MCF 10A (cell line): ENCODE measurements at regions not wholly inside any gene's neighbourhood (a gene's known extent, or its start where the extent isn't known, plus 50 kb on each side); places are given as distances from the start of the nearest gene placed in this dataset.

Experiments used
- BruUV-seq: library from RNA; stranded (reverse); fragments of 400-500 nt; replicated peaks from 2 replicates; lab custom pipeline; 2021; lab: Mats Ljungman, UMichigan
- CTCF ChIA-PET: fragments of 300-600 bp; sonication (Branson Sonifier 250); formaldehyde crosslinking; extraction: SDS; loops from one replicate; lab custom pipeline; 2021; ENCODE audit warnings: antibody characterized with exemption, inconsistent platforms; lab: Yijun Ruan, JAX
- POLR2A ChIA-PET: fragments of 300-600, 350-650 bp; sonication (Branson Sonifier 250); formaldehyde crosslinking; extraction: SDS; loops from one replicate; lab custom pipeline; 2020; ENCODE audit warnings: antibody characterized with exemption, inconsistent platforms; lab: Yijun Ruan, JAX
- DNase-seq: peaks from one replicate; pipeline ENCODE4 v3.0.0-alpha.2; 2018; ENCODE audit not compliant: unreplicated experiment
- H3K27ac Mint-ChIP-seq: one replicate; pipeline ENCODE4 v1.8.0; 2022; ENCODE audit warnings: mild to moderate bottlenecking, low read depth, mixed read lengths; ENCODE audit not compliant: unreplicated experiment
- H3K27me3 Mint-ChIP-seq: one replicate; pipeline ENCODE4 v1.8.0; 2022; ENCODE audit warnings: mixed read lengths; ENCODE audit not compliant: insufficient read depth, unreplicated experiment
- H3K36me3 Mint-ChIP-seq: one replicate; pipeline ENCODE4 v1.8.0; 2022; ENCODE audit warnings: mild to moderate bottlenecking, moderate library complexity, mixed read lengths; ENCODE audit not compliant: insufficient read depth, unreplicated experiment
- H3K4me1 Mint-ChIP-seq: one replicate; pipeline ENCODE4 v1.8.0; 2022; ENCODE audit warnings: mixed read lengths; ENCODE audit not compliant: insufficient read depth, unreplicated experiment
- H3K4me3 Mint-ChIP-seq: one replicate; pipeline ENCODE4 v1.8.0; 2022; ENCODE audit warnings: mild to moderate bottlenecking, moderate library complexity, mixed read lengths; ENCODE audit not compliant: unreplicated experiment
- H3K9me3 Mint-ChIP-seq: one replicate; pipeline ENCODE4 v1.8.0; 2022; ENCODE audit warnings: mixed read lengths; ENCODE audit not compliant: unreplicated experiment
- CTCF ChIP-seq: fragments of 200-600 bp; IDR thresholded peaks from one replicate; pipeline ENCODE4 v1.8.0; 2022; ENCODE audit warnings: antibody characterized with exemption, mild to moderate bottlenecking; ENCODE audit not compliant: unreplicated experiment
- intact Hi-C: fragments of 100-400 bp; cut with micrococcal nuclease; formaldehyde crosslinking; loops from 2 replicates; pipeline ENCODE4 v1.14.1; 2022

- Mint-ChIP-seq H3K36me3 (no peaks in the 10 kb centered on the region), H3K27me3 (no peaks in the 10 kb centered on the region), H3K4me3 (no peak overlapping the region), H3K27ac (no peak overlapping the region), H3K4me1 (no peaks in the 10 kb centered on the region), H3K9me3 (peaks cover 28% of the 10 kb centered on the region)
- intact Hi-C loops = no loop called here
- ChIA-PET CTCF (no interaction called here), POLR2A (no interaction called here)
- no TSS peak for BruUV-seq
- TF ChIP-seq CTCF = no peak
- no peak for DNase-seq
Measured at GRCh38 chr7:70935854-70936253, 196.1 kb upstream of the GALNT17 start.

- H3K4me1 Mint-ChIP-seq = no peaks in the 10 kb centered on the region
- ChIA-PET POLR2A (no interaction called here), CTCF (no interaction called here)
- no peak overlapping the region for H3K27ac Mint-ChIP-seq
- peaks cover 28% of the 10 kb centered on the region for H3K9me3 Mint-ChIP-seq
- H3K4me3 Mint-ChIP-seq = no peak overlapping the region
- no peaks in the 10 kb centered on the region for H3K36me3 Mint-ChIP-seq
- intact Hi-C loops = no loop called here
- H3K27me3 Mint-ChIP-seq = no peaks in the 10 kb centered on the region
- DNase-seq = no peak
- BruUV-seq = no TSS peak
- TF ChIP-seq CTCF = no peak
Measured at GRCh38 chr7:70937424-70937823, 194.5 kb upstream of the GALNT17 start.

GRCh38 chr7:70940597-70940996 lies 191.3 kb upstream of the GALNT17 start:
- ChIA-PET CTCF (interaction anchor here (0.5 kb wide), 1 partner anchor 84 kb away, joined by 3 read pairs; no protein-coding TSS in a partner anchor), POLR2A (no interaction called here)
- H3K4me3 Mint-ChIP-seq = no peak overlapping the region
- H3K27me3 Mint-ChIP-seq = no peaks in the 10 kb centered on the region
- no peaks in the 10 kb centered on the region for H3K36me3 Mint-ChIP-seq
- DNase-seq = no peak
- intact Hi-C loops = no loop called here
- no peak for TF ChIP-seq CTCF
- H3K9me3 Mint-ChIP-seq = peaks cover 47% of the 10 kb centered on the region
- BruUV-seq = no TSS peak
- no peak overlapping the region for H3K27ac Mint-ChIP-seq
- no peaks in the 10 kb centered on the region for H3K4me1 Mint-ChIP-seq

GRCh38 chr7:70942791-70943190 lies 189.2 kb upstream of the GALNT17 start:
- TF ChIP-seq CTCF = no peak
- no peaks in the 10 kb centered on the region for H3K27me3 Mint-ChIP-seq
- peaks cover 48% of the 10 kb centered on the region for H3K9me3 Mint-ChIP-seq
- DNase-seq = no peak
- H3K4me3 Mint-ChIP-seq = no peak overlapping the region
- H3K36me3 Mint-ChIP-seq = no peaks in the 10 kb centered on the region
- intact Hi-C loops = no loop called here
- no peak overlapping the region for H3K27ac Mint-ChIP-seq
- ChIA-PET POLR2A (no interaction called here), CTCF (no interaction called here)
- no TSS peak for BruUV-seq
- no peaks in the 10 kb centered on the region for H3K4me1 Mint-ChIP-seq
